MM.1S (cell line): ENCODE measurements at regions not wholly inside any gene's neighbourhood (a gene's known extent, or its start where the extent isn't known, plus 50 kb on each side); places are given as distances from the start of the nearest gene placed in this dataset.
A peak's percentile ranks its signal among the peaks of the same experiment; 100 is the strongest.

Experiments
- DNase-seq: peaks from one replicate; pipeline ENCODE4 v3.0.0-alpha.2; 2015
- H2AFZ ChIP-seq: fragments of 300-600 bp; sonication (generic); 2 replicates; pipeline ENCODE4 v1.6.0; 2016; ENCODE audit warnings: antibody characterized with exemption, low read length
- H3F3A ChIP-seq: fragments of 300-600 bp; sonication (generic); 2 replicates; pipeline ENCODE4 v1.6.1; 2016; ENCODE audit warnings: mild to moderate bottlenecking, antibody characterized with exemption, low read length, moderate library complexity, mixed read lengths; ENCODE audit not compliant: insufficient read depth
- H3K27ac ChIP-seq: fragments of 300-600 bp; sonication (generic); 2 replicates; pipeline ENCODE4 v1.5.1; 2016; ENCODE audit warnings: mild to moderate bottlenecking, low read length
- H3K27me3 ChIP-seq: fragments of 300-600 bp; sonication (generic); replicated peaks from 2 replicates; pipeline ENCODE4 v1.6.0; 2016; ENCODE audit warnings: low read length; ENCODE audit not compliant: insufficient read depth
- H3K36me3 ChIP-seq: fragments of 300-600 bp; sonication (generic); replicated peaks from 2 replicates; pipeline ENCODE4 v1.6.1; 2016; ENCODE audit warnings: mild to moderate bottlenecking, low read length, mixed read lengths; ENCODE audit not compliant: insufficient read depth
- H3K4me1 ChIP-seq: fragments of 300-600 bp; sonication (generic); 2 replicates; pipeline ENCODE4 v1.6.1; 2016; ENCODE audit warnings: low read length, mixed read lengths
- H3K4me2 ChIP-seq: fragments of 300-600 bp; sonication (generic); 2 replicates; pipeline ENCODE4 v1.6.0; 2016; ENCODE audit warnings: low read depth, low read length
- H3K4me3 ChIP-seq: fragments of 300-600 bp; sonication (generic); 2 replicates; pipeline ENCODE4 v1.5.1; 2016; ENCODE audit warnings: low read length, mixed read lengths
- H3K79me2 ChIP-seq: fragments of 300-600 bp; sonication (generic); 2 replicates; pipeline ENCODE4 v1.6.1; 2016; ENCODE audit warnings: mixed run types, low read length, mixed read lengths
- H3K9ac ChIP-seq: fragments of 300-600 bp; sonication (generic); 2 replicates; pipeline ENCODE4 v1.6.1; 2016; ENCODE audit warnings: low read length, mixed read lengths
- H3K9me2 ChIP-seq: fragments of 300-600 bp; sonication (generic); replicated peaks from 2 replicates; pipeline ENCODE4 v1.6.1; 2016; ENCODE audit warnings: mild to moderate bottlenecking, low read length, mixed read lengths; ENCODE audit not compliant: insufficient read depth
- H3K9me3 ChIP-seq: fragments of 300-600 bp; sonication (generic); replicated peaks from 2 replicates; pipeline ENCODE4 v1.6.1; 2016; ENCODE audit warnings: mild to moderate bottlenecking, low read length, mixed read lengths; ENCODE audit not compliant: insufficient read depth
- H4K20me1 ChIP-seq: fragments of 300-600 bp; sonication (generic); 2 replicates; pipeline ENCODE4 v1.6.1; 2016; ENCODE audit warnings: mild to moderate bottlenecking, low read length, moderate library complexity, mixed read lengths; ENCODE audit not compliant: insufficient read depth
- EZH2 ChIP-seq: fragments of 300-600 bp; sonication (generic); optimal IDR thresholded peaks from 2 replicates; pipeline ENCODE3; 2017; ENCODE audit warnings: low read depth, mild to moderate bottlenecking, antibody characterized with exemption, low read length, mixed read lengths
- EZH2phosphoT487 ChIP-seq: fragments of 300-600 bp; sonication (generic); IDR thresholded peaks from 2 replicates; pipeline ENCODE4 v1.6.1; 2018; ENCODE audit warnings: antibody characterized with exemption, low read length
- TF ChIP-seq, protein P1 (sequence below): fragments of 300-600 bp; sonication (generic); IDR thresholded peaks from 2 replicates; pipeline ENCODE4 v1.5.1; 2016; ENCODE audit warnings: antibody characterized with exemption, low read length, mixed read lengths

DNA sequence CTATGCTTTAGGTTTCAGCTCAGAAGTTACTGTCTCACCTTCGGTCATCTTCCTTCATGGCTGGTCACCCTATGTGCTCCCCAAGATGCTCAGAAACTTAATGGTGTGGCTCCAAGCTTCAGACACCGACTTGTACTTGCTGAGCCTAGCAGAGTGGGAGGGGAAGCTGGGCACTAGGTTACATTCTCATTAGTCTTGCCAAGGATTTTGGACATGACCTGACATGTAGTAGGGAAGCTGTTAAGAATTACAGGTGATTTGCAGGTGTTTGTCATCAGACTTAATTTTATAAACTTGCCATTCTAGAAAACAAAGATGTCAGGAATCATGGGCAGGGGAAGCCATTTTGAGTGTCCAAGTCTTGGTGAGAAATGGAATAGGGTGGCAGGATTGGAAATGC lies 72.4 kb downstream of the CCNG2 start:
- Histone ChIP-seq H3K27ac (no peak overlapping the region), H3K4me3 (no peak overlapping the region), H3K27me3 (no peaks in the 10 kb centered on the region), H3K9me2 (no peaks in the 10 kb centered on the region), H2AFZ (no peak overlapping the region), H3K79me2 (no peaks in the 10 kb centered on the region), H3K4me2 (no peak overlapping the region), H3K4me1 (no peaks in the 10 kb centered on the region), H4K20me1 (no peaks in the 10 kb centered on the region), H3K36me3 (no peaks in the 10 kb centered on the region), H3F3A (no peaks in the 10 kb centered on the region), H3K9me3 (no peaks in the 10 kb centered on the region), H3K9ac (no peak overlapping the region)
- TF ChIP-seq EZH2phosphoT487 (no peak), EZH2 (no peak)
- TF ChIP-seq, protein P1, sequence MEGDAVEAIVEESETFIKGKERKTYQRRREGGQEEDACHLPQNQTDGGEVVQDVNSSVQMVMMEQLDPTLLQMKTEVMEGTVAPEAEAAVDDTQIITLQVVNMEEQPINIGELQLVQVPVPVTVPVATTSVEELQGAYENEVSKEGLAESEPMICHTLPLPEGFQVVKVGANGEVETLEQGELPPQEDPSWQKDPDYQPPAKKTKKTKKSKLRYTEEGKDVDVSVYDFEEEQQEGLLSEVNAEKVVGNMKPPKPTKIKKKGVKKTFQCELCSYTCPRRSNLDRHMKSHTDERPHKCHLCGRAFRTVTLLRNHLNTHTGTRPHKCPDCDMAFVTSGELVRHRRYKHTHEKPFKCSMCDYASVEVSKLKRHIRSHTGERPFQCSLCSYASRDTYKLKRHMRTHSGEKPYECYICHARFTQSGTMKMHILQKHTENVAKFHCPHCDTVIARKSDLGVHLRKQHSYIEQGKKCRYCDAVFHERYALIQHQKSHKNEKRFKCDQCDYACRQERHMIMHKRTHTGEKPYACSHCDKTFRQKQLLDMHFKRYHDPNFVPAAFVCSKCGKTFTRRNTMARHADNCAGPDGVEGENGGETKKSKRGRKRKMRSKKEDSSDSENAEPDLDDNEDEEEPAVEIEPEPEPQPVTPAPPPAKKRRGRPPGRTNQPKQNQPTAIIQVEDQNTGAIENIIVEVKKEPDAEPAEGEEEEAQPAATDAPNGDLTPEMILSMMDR, result no peak
- no peak for DNase-seq

DNA sequence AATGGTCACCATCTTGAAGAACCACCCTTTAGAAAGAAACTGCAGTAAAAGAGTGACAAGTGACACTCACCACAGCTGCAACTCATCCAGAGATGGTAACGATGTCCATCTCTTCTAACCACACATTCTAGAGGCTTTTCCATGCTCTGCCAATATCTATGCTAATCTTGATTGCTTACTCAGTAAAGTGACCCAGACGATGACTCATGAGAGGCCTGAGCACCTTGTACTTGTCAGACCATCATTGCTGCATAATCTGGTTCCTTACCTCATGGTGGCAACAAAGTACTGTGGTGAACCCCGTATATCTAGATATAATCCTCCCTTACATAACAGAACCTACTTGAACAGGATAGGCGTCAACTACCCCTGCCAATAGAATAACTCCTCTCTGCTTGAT lies 75.6 kb downstream of the CCNG2 start:
- Histone ChIP-seq H3K27me3 (no peaks in the 10 kb centered on the region), H3K4me2 (no peak overlapping the region), H3K27ac (no peak overlapping the region), H3K36me3 (no peaks in the 10 kb centered on the region), H3K4me1 (peaks cover 12% of the 10 kb centered on the region), H3K9me2 (no peaks in the 10 kb centered on the region), H2AFZ (no peak overlapping the region), H4K20me1 (no peaks in the 10 kb centered on the region), H3K4me3 (no peak overlapping the region), H3K79me2 (no peaks in the 10 kb centered on the region), H3K9me3 (no peaks in the 10 kb centered on the region), H3F3A (no peaks in the 10 kb centered on the region), H3K9ac (no peak overlapping the region)
- TF ChIP-seq EZH2phosphoT487 (no peak), EZH2 (no peak)
- TF ChIP-seq, protein P1, result no peak
- DNase-seq, result no peak

DNA sequence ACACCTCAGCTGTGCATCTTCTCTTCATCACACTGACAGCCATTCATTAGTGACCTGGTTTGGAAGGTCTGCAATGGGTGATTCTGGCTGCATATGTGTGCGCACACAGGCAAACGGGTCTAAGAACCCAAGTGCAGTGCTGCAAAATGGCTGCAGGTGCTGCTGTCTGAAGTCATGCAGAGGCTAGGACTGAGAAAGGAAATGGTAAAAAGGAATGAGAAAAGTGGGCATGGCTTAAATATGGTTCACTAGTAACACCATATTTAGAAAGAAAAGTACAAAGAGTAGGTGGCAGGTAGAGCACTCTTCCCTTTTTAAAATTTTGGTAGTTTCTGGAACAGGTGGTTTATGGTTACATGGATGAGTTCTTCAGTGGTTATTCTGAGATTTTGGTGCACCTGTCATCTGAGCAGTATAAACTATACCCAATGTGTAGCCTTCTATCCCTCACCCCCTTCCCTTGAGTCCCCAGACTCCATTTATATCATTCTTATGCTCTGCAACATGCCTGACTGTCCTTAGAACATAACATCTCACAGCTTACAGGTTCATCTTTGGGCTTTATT lies 78.4 kb downstream of the CCNG2 start:
- TF ChIP-seq, protein P1, result no peak
- Histone ChIP-seq H2AFZ (peak overlapping the region; percentile 73), H3K36me3 (no peaks in the 10 kb centered on the region), H3K9me2 (no peaks in the 10 kb centered on the region), H3K4me2 (peak overlapping the region; percentile 26; the same call in 1 of the 2 replicates), H3K4me3 (no peak overlapping the region), H3K4me1 (peaks cover 12% of the 10 kb centered on the region), H3K27ac (no peak overlapping the region; the same call in 1 of the 2 replicates), H4K20me1 (no peaks in the 10 kb centered on the region), H3K27me3 (no peaks in the 10 kb centered on the region), H3K9ac (no peak overlapping the region), H3F3A (no peaks in the 10 kb centered on the region), H3K9me3 (no peaks in the 10 kb centered on the region), H3K79me2 (no peaks in the 10 kb centered on the region)
- DNase-seq, result peak; percentile 45
